WTC11 (cell line): ENCODE measurements at regions not wholly inside any gene's neighbourhood (a gene's known extent, or its start where the extent isn't known, plus 50 kb on each side); places are given as distances from the start of the nearest gene placed in this dataset.

Experiments used
- ATAC-seq: fragments of 200-7000 bp; cut with Tn5 transposase; 2 replicates; pipeline ENCODE4 v1.10.0; 2021; ENCODE audit warnings: mild to moderate bottlenecking, moderate library complexity
- CTCF ChIA-PET: fragments of 300-600 bp; sonication (Branson Sonifier 250); formaldehyde crosslinking; loops from one replicate; lab custom pipeline; 2021; ENCODE audit warnings: antibody characterized with exemption; lab: Charles Lee
- POLR2A ChIA-PET: fragments of 350-600 bp; sonication (Branson Sonifier 250); formaldehyde crosslinking; loops from one replicate; lab custom pipeline; 2021; ENCODE audit warnings: antibody characterized with exemption; lab: Charles Lee
- DNase-seq: peaks from one replicate; pipeline ENCODE4 v3.0.0; 2021; ENCODE audit warnings: low spot score
- H3K27ac Mint-ChIP-seq: 2 replicates; pipeline ENCODE4 v1.8.0; 2021; ENCODE audit warnings: mixed read lengths
- H3K27me3 Mint-ChIP-seq: 2 replicates; pipeline ENCODE4 v1.8.0; 2021; ENCODE audit warnings: low read depth, mild to moderate bottlenecking, moderate library complexity, mixed read lengths
- H3K36me3 Mint-ChIP-seq: 2 replicates; pipeline ENCODE4 v1.8.0; 2021; ENCODE audit warnings: mixed read lengths
- H3K4me1 Mint-ChIP-seq: 2 replicates; pipeline ENCODE4 v1.8.0; 2022; ENCODE audit warnings: mixed read lengths
- H3K4me3 Mint-ChIP-seq: 2 replicates; pipeline ENCODE4 v1.8.0; 2021; ENCODE audit warnings: mild to moderate bottlenecking, moderate library complexity, mixed read lengths
- H3K9me3 Mint-ChIP-seq: 2 replicates; pipeline ENCODE4 v1.8.0; 2021; ENCODE audit warnings: mixed read lengths
- AFF4 ChIP-seq: sonication (generic); formaldehyde crosslinking; IDR thresholded peaks from 2 replicates; pipeline ENCODE4 v1.8.1; 2023; ENCODE audit warnings: mild to moderate bottlenecking, missing genetic modification reagents, borderline replicate concordance
- EMX1 ChIP-seq: fragments of 250-450 bp; sonication (Bioruptor Pico); IDR thresholded peaks from 2 replicates; pipeline ENCODE4 v1.8.0; 2021; ENCODE audit warnings: mild to moderate bottlenecking
- GABPB1 ChIP-seq: sonication (generic); formaldehyde crosslinking; IDR thresholded peaks from 2 replicates; pipeline ENCODE4 v1.8.1; 2023; ENCODE audit warnings: mild to moderate bottlenecking, missing genetic modification reagents
- JAZF1 ChIP-seq: fragments of 250-450 bp; sonication (Bioruptor Pico); IDR thresholded peaks from 2 replicates; pipeline ENCODE4 v1.9.0; 2021; ENCODE audit warnings: moderate library complexity, mild to moderate bottlenecking, inconsistent platforms
- MYBL2 ChIP-seq: sonication (generic); formaldehyde crosslinking; IDR thresholded peaks from 2 replicates; pipeline ENCODE4 v1.8.1; 2023; ENCODE audit warnings: mild to moderate bottlenecking, moderate library complexity, missing genetic modification reagents
- NFATC4 ChIP-seq: fragments of 250-450 bp; sonication (Bioruptor Pico); IDR thresholded peaks from 2 replicates; pipeline ENCODE4 v1.9.0; 2021; ENCODE audit warnings: mild to moderate bottlenecking
- NFE2L1 ChIP-seq: sonication (generic); formaldehyde crosslinking; IDR thresholded peaks from 2 replicates; pipeline ENCODE4 v1.8.1; 2023; ENCODE audit warnings: missing genetic modification reagents
- NR1H2 ChIP-seq: sonication (generic); formaldehyde crosslinking; IDR thresholded peaks from 2 replicates; pipeline ENCODE4 v1.9.0; 2021; ENCODE audit warnings: mild to moderate bottlenecking, moderate library complexity, missing genetic modification reagents
- NR3C1 ChIP-seq: sonication (generic); formaldehyde crosslinking; conservative IDR thresholded peaks from 2 replicates; pipeline ENCODE4 v1.8.1; 2023; ENCODE audit warnings: low read depth, mild to moderate bottlenecking, missing genetic modification reagents
- PRRX2 ChIP-seq: fragments of 250-450 bp; sonication (Bioruptor Pico); IDR thresholded peaks from 2 replicates; pipeline ENCODE4 v1.8.0; 2021; ENCODE audit warnings: mild to moderate bottlenecking
- RORB ChIP-seq: fragments of 250-450 bp; sonication (Bioruptor Pico); IDR thresholded peaks from 2 replicates; pipeline ENCODE4 v1.9.0; 2021; ENCODE audit warnings: mild to moderate bottlenecking
- TCF7 ChIP-seq: sonication (generic); formaldehyde crosslinking; IDR thresholded peaks from 2 replicates; pipeline ENCODE4 v1.8.0; 2022; ENCODE audit warnings: mild to moderate bottlenecking, low read depth, missing genetic modification reagents, moderate library complexity
- TEAD1 ChIP-seq: sonication (generic); formaldehyde crosslinking; IDR thresholded peaks from 2 replicates; pipeline ENCODE4 v1.8.0; 2022; ENCODE audit warnings: mild to moderate bottlenecking, missing genetic modification reagents
- TEAD4 ChIP-seq: sonication (generic); formaldehyde crosslinking; IDR thresholded peaks from 2 replicates; pipeline ENCODE4 v1.8.0; 2022; ENCODE audit warnings: mild to moderate bottlenecking, missing genetic modification reagents
- ZMAT4 ChIP-seq: fragments of 250-450 bp; sonication (Bioruptor Pico); IDR thresholded peaks from 2 replicates; pipeline ENCODE4 v1.9.0; 2021; ENCODE audit warnings: mild to moderate bottlenecking
- ZNF219 ChIP-seq: sonication (generic); formaldehyde crosslinking; IDR thresholded peaks from 2 replicates; pipeline ENCODE4 v1.8.0; 2023; ENCODE audit warnings: missing genetic modification reagents, mild to moderate bottlenecking, borderline replicate concordance
- ZNF263 ChIP-seq: sonication (generic); formaldehyde crosslinking; IDR thresholded peaks from 2 replicates; pipeline ENCODE4 v1.8.1; 2022; ENCODE audit warnings: low read depth, mild to moderate bottlenecking, moderate library complexity, missing genetic modification reagents
- ZNF281 ChIP-seq: sonication (generic); formaldehyde crosslinking; IDR thresholded peaks from 2 replicates; pipeline ENCODE4 v1.8.0; 2023; ENCODE audit warnings: mild to moderate bottlenecking, missing genetic modification reagents
- ZNF423 ChIP-seq: fragments of 250-450 bp; sonication (Bioruptor Pico); IDR thresholded peaks from 2 replicates; pipeline ENCODE4 v2.1.2; 2022; ENCODE audit warnings: mild to moderate bottlenecking, moderate library complexity
- TF ChIP-seq, protein P1 (sequence below): sonication (generic); formaldehyde crosslinking; IDR thresholded peaks from 2 replicates; pipeline ENCODE4 v1.8.1; 2022; ENCODE audit warnings: low read depth, missing genetic modification reagents, borderline replicate concordance

DNA sequence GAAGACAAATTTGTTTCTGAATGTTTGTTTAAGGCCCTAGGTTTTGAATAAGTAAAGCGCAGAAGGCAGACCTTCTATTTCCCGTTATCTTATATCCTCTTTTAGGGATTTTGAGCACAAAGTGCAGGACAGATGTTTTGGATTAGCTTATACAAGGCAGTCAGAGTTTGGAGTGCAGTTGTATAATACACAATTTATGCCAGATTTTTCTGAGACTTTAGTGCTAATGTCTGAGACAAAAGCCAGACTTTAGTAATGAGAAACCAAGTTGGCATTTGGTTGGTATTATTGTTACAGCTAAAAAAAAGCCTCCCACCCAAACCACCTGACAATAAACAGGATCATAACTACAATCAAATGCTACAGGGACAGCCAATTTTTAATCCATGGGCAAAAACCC, 309.9 kb upstream of the SATB1 start:
- ChIA-PET POLR2A (no interaction called here), CTCF (no interaction called here)
- no peaks in the 10 kb centered on the region for H3K36me3 Mint-ChIP-seq

GRCh38 chr3:18734309-18734708, 309.2 kb upstream of the SATB1 start:
- ATAC-seq (no peak), DNase-seq (no peak)
- Mint-ChIP-seq H3K4me1 (peaks cover 6% of the 10 kb centered on the region; the same call in 1 of the 2 replicates), H3K9me3 (no peaks in the 10 kb centered on the region), H3K27me3 (no peaks in the 10 kb centered on the region), H3K4me3 (no peak overlapping the region), H3K36me3 (no peaks in the 10 kb centered on the region), H3K27ac (no peak overlapping the region)
- TF ChIP-seq NFE2L1 (no peak), ZMAT4 (CRISPR knock-in tag) (no peak), MYBL2 (CRISPR knock-in tag) (no peak), ZNF263 (no peak), GABPB1 (CRISPR knock-in tag) (no peak), ZNF423 (CRISPR knock-in tag) (no peak), RORB (no peak), ZNF219 (no peak), NR3C1 (CRISPR knock-in tag) (no peak), ZNF281 (no peak)
- TF ChIP-seq, protein P1, sequence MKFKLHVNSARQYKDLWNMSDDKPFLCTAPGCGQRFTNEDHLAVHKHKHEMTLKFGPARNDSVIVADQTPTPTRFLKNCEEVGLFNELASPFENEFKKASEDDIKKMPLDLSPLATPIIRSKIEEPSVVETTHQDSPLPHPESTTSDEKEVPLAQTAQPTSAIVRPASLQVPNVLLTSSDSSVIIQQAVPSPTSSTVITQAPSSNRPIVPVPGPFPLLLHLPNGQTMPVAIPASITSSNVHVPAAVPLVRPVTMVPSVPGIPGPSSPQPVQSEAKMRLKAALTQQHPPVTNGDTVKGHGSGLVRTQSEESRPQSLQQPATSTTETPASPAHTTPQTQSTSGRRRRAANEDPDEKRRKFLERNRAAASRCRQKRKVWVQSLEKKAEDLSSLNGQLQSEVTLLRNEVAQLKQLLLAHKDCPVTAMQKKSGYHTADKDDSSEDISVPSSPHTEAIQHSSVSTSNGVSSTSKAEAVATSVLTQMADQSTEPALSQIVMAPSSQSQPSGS (CRISPR knock-in tag), result no peak
- ChIA-PET CTCF (no interaction called here), POLR2A (no interaction called here)

More for the DNA sequence above, 309.9 kb upstream of the SATB1 start:
- DNase-seq (no peak), ATAC-seq (no peak)
- Mint-ChIP-seq H3K9me3 (no peaks in the 10 kb centered on the region), H3K27ac (no peak overlapping the region), H3K27me3 (no peaks in the 10 kb centered on the region), H3K4me1 (peaks cover 6% of the 10 kb centered on the region; the same call in 1 of the 2 replicates), H3K4me3 (no peak overlapping the region)
- no peak for TF ChIP-seq JAZF1 (CRISPR knock-in tag)
- no peak for TF ChIP-seq EMX1 (CRISPR knock-in tag)
- TF ChIP-seq TCF7, result no peak
- TF ChIP-seq PRRX2 (CRISPR knock-in tag), result no peak
- TF ChIP-seq TEAD1 (CRISPR knock-in tag), result no peak
- TF ChIP-seq AFF4 (CRISPR knock-in tag), result no peak
- no peak for TF ChIP-seq TEAD4 (CRISPR knock-in tag)
- TF ChIP-seq NFATC4 (CRISPR knock-in tag), result no peak
- no peak for TF ChIP-seq NR1H2 (CRISPR knock-in tag)
